TTC549 (cell line): ENCODE measurements at regions not wholly inside any gene's neighbourhood (a gene's known extent, or its start where the extent isn't known, plus 50 kb on each side); places are given as distances from the start of the nearest gene placed in this dataset.

Experiments used
- FAIRE-seq: peaks from 2 replicates; lab custom pipeline; 2012; peaks lifted over from hg19 to GRCh38; lab: Jason Lieb, UNC

DNA sequence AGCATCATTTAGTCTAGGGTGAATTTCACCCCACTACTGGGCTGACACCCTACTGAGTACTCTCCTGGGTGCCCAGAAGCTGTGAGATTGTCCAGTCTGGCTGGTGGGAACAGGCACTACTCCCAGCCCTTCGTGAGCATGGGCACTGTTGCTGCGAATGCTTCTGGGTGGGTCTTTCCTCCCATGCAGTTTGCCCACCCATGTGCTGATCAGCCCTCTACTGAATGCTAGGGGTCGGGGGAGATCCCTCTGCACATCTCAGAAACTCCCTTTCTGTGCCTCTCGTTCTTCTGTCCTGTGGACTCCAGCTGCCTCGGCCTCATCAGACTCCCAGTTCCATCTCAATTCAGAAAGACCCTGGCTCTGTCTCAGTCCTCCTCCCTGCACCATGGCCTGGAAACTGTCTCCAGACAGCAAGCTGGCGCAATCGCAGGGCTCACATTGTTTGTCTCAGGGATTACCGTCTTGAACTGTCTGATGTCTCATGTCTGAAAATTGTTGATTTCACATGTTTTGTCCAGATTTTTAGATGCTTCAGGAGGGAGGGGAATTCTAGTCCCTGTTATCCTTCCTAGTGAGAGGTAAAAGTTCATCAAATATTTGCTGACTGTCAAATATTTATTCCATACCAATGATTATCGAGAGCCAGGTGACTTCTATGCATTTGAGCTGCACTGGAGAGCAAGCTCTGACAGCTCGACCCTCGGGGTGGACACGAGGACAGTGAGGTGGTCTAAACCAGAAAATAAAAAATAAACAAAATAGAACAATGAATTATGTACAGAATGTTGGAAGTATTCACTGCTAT is 316.6 kb upstream of the RTL1 start:
- FAIRE-seq, result no peak

DNA sequence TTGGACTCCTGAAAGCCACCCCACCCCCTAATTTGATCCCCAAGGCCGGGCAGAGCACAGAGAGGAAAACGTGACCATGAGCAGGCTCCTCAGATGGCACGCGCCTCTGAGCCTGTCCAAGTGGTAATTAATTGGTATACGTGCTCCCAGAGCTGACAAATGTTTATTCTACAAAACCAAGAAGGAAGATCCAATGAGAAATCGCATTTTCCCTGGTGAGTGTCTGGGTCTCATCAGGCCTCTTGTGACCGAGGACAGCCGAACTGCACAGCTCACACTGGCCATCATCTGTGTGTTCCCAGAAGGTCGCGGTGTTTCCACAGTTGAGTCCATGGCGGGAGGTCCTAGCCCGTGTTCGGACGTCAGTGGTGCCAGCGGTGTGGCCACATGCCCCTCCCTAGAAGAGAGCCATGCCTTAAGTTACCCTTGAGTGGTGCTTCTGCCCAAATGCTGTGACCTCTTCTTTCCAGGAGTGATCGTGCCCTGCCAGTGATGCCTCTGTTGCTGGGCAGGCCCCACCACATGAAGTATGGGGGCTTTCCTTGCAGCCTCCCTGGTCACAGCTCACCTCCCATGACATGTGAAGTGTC is 317.5 kb upstream of the RTL1 start:
- no peak for FAIRE-seq

DNA sequence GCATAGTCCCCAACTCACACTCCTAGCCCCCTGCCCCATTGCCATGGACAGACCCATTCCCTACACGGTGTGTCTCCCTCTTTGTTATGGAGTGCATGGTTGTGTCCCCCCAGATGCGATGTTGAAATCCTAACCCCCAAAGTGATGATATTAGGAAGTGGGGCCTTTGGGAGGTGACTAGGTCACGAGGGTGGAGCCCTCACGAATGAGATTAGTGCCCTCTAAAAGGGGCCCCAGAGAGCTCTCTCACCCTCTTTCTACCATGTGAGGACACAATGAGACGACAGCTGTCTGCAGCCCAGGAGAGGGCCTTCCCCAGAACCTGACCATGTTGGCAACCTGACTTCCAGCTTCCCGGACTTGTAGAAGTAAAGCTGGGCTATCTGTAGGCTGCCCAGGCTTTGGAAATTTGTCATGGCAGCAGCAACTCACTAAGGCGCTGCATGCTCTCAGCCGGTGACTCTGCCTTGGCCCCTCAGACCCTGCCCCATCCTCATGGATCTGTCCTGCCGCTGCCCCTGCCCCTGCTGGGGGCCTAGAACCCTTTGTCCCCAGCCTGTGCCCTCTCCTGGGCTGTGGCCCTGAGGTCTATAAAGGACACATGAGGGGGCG is 318.1 kb upstream of the RTL1 start:
- FAIRE-seq, result no peak

DNA sequence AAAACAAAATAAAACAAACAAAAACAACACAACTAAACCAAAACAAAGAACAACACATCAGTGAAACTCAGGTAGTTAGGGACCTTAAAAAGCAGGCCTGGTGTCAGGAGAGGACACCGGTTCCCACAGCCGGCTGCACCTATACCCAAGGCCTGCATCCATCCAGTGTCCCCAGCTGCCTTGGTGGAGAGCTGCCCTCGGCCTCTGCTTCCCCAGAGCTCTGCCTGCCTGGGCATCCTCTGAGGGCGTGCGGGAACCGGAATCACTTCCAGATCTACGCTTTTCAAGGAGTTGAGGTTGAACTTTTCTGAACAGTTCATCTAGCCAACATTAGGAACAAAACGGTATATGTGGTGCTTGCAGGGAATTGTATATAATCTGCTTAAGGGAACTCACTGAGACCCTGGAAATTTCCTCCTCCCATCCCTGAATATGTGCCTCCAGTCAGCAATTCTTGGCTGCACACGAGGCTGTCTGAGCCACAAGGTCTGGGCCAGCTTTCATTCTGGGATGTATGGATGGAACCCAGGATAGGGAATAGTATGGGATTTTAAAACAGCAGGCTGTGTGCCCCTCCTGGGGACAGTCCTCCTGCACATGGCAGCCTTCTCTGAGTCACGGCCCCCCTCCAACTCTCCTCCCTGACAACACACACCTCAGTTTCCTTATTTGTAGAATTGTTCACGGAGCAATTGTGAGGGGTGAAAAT is 319.0 kb upstream of the RTL1 start:
- no peak for FAIRE-seq

DNA sequence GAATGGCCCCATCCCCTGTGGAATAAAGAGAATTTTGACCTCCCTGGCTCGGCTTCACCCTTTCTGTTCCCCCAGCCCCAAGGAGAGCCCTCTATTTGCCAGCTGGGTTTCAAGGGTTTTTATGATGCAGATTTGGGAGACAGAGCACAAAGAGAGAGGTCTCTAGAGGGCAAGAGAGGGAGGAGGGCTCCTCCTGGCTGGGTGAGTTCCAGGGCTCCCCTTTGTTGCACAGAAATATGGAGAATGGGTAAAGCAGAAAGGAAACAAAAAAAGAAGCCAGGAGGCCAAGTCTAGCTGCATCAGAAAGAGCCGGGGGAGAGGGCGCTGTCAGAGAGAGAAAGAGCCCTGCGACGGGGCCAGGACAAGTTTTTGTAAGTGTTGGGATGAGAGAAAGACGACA is 319.6 kb upstream of the RTL1 start:
- FAIRE-seq, result no peak

DNA sequence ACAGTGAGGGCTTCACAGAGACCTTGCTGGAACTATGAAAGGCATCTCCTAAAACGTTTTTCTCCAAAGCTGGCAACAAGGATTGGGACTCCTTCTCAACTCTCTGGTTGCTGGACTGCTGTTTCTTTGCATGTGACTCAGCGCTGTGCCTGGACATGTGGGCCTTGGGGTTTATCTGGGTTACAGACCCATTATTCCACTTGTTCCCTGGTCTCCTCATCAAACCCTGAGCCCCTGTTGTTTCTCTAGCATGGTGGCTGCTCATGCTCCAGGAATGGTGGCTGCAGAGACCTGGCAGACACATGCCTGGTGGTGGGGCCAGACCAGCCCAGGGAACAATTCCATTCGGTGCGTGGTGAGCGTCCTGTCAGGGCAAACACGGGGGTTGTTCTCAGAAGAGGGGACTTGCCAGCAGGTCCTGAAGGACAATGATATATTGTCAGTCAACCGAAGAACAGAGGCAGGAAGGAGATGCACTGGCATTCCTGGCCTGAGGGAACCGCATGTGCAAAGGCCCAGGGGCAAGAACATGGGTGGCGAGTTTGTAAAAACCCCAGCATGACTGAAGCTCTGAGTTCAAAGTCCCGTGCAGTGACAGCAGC is 320.1 kb upstream of the RTL1 start:
- no peak for FAIRE-seq

DNA sequence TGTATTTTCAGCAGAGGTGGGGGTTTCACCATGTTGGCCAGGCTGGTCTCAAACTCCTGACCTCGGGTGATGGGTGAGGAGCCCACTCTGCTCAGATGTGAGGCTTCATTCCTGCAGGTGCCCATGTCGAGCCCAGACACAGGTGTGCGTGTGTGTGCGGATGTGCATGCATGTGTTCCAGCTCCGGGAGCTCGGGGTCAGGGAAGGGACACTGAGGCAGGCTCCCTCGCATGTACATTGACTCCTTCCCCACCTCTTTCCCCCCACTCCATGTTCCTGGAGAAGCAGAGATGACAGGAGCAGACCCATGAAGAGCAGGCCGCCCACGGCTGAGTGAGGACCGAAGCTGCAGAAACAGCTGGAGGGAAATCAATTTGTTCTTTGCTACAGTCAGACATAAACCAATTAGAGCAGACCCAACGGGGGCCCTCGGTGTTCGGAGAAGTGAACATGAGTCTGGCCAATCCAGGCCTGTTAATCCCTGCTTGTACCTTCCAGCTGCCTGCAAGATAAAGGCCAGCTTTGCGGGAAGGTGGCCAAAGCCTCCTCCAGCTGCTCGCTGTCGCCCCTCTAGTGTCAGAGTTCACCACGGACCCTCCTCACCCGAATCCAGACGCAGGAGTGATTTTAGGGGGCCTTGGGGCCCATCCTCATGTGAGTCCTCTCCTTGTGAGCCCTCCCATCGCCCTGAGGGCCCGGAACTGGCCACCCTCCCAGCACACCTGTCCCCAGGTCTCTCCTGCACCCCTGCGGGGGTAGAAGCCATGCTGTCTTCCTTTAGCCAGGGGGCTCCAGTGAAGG is 321.0 kb upstream of the RTL1 start:
- FAIRE-seq, result no peak

DNA sequence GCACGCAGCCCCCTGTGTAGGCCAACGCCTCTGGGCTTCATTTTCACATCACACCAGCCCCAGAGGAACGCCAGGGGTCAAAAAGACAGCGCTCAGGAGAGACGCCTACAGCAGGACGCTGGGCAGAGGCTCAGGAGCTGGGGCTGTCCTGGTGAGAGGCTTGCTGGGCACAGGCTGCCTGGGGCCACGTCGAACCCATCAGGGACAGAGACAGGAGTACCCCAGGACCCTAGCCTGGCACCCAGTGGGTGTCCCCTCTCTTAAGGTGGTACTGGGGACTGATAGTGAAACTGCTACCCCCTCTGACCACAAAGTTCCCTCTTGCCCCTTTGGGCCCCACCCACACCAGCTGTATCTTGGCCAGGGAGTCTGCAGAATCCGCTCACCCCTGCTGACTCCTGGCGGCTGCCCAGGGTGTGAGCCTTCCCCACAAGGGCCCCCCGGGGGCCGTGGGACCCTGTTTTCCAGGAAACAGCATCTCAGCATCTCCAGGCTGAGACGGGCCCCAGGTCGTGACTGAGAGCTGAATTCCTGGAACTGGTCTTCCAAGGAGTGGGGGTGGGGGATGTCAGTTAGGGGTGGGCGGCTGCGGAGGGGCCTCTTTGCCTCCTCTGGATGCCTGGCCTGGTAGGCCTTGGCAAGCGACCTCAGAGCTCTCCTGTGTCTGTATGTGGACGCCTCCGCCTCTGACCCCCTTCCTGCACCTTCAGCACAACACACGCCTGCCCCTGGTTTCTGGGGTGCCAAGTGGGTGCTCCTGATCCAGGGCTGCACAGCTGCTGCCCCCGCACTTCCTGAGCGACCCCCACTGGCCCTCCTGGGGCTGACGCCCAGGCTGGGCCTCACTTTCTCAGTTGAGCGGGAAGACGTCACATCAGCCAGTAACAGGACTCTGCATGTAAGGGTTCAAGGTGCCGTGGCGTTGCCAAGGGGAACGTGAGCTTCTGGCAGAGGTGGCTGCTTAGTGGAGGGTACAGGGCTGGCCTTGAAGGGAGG is 321.9 kb upstream of the RTL1 start:
- no peak for FAIRE-seq

DNA sequence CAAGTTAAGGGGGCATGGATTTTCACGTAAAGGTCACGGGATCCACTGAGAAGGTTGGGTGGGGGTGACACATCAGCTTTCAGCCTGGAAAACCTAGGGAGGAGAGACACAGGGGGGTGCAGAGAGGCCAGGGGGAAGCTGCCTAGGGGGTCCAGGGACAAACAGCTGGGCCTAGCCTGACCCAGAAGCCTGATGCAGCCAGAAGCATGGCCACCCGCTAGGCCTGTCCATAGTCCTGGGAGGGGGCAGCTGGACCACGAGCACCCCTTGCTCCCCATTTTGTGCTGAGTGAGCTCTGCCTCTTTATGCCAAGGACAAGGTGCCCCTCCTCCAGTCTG is 322.7 kb upstream of the RTL1 start:
- no peak for FAIRE-seq

DNA sequence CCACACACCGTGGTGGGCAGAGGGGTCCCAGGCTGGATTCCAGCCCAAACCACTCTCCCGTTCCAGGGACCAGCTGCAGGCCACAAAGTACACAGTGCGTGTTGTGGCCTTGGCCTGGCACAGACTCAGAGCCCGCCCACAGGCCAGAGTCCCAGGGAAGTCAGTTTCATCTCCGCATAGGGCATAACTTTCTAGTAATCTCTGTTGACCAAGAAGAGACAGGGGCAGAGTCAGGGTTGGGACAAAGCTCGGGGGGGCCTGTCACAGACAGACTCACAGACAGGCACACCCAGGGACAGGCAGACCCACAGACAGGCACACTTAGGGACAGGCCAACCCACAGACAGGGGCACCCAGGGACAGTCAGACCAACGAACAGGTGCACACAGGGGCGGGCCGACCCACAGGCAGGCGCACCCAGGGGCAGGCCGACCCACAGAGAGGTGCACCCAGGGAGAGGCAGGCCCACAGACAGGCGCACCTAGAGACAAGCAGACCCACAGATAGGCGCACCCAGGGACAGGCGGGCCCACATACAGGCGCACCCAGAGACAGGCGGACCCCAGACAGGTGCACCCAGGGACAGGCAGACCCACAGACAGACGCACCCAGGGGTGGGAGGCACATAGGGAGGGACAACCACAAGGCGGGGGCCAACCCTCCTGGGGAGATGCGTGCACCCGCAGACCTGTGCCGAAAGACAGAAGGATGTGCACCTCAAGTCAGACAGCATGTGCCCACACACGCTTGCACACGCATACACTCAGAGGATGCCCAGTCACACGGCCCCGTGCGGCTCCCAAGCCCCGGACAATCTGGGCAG is 323.3 kb upstream of the RTL1 start:
- FAIRE-seq, result no peak

DNA sequence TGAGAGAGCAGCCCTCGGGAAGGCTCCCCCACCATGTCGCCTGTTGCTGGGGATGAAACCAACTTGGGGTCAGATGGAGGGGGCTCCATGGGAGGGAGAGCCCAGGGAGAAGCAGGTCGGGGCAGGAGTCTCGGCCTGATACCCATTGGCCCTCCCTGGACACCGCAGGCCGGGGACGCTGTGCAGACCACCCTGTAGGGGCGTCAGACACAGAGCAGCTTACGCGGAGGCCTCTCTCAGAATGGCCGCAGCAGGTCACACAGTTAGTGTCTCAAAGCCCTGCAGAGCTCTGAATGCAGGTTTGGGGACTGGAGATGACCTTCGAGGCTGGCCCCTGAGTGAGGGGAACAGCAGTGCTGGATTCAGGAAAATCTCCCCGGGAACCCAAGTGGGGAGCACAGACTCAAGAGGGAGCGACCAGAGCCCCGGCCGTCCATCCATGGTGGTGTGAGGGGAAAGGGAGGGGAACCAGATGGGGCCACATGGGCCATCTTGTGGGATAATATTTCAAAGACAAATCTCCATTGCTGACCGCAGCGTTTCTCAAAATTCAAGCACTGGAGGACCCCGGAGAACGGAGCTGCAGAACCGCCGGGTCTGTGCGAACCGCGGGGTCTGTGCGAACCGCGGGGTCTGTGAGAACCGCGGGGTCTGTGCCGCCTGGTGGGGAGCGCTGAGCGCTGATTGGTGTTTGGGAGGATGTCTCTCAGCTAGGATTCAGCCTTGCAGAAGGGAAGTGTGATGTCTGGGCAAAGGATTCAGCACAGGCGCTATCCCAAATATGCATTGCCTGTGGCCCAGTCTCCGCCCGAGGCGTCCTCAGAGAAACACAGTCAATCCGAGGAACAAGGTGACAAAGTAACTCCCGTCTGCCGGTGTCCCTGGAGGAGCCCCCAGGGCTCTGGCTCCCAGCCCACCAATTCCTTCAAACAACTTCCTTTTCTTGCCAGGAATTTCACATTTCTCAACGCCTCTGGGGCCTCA is 324.4 kb upstream of the RTL1 start:
- FAIRE-seq, result no peak

DNA sequence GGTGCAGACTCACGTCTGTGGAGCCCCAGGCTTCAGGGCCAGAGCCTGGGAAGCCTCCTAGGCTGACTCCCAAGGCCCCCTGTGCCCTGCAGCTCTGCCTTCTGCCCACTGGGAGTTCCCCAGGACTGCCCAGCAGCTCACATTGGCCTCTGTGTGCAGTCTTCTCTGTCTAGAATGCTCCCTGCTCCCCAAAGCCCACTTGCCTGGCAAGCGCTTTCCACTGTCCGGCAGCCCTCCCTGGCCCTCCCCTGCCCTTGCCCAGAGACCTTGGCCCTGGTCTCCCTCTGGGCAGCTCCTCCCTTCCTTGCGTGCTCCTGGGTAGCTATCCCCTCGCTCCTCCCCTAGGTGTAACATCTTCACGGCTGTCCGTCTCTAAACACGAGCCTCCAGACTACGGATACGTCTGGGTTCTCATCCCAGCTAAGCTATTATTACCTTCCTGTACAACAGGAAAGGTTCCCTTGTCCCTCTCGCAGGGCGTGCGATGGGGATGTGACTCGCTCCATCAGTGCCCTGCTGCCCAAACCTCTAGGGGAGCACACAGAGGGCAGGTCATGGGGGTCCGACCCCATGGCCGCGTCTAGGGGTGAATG is 325.5 kb upstream of the RTL1 start:
- no peak for FAIRE-seq

DNA sequence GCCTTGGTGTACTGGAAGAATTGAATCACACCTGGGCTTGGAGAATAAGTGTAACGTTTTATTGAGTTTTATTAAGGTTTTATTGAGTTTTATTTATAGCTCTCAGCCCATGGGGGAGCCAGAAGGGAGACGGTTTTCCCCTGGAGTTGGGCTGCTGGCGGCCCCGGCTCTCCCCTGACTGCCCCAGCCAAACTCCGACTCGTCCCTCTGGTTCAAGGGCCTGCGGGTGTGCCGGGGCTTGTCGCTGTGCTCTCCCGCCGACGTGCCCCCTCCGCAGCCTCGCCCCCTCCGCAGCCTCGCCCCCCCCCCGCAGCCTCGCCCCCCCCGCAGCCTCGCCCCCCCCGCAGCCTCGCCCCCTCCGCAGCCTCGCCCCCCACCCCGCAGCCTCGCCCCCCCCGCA is 326.1 kb upstream of the RTL1 start:
- no peak for FAIRE-seq

DNA sequence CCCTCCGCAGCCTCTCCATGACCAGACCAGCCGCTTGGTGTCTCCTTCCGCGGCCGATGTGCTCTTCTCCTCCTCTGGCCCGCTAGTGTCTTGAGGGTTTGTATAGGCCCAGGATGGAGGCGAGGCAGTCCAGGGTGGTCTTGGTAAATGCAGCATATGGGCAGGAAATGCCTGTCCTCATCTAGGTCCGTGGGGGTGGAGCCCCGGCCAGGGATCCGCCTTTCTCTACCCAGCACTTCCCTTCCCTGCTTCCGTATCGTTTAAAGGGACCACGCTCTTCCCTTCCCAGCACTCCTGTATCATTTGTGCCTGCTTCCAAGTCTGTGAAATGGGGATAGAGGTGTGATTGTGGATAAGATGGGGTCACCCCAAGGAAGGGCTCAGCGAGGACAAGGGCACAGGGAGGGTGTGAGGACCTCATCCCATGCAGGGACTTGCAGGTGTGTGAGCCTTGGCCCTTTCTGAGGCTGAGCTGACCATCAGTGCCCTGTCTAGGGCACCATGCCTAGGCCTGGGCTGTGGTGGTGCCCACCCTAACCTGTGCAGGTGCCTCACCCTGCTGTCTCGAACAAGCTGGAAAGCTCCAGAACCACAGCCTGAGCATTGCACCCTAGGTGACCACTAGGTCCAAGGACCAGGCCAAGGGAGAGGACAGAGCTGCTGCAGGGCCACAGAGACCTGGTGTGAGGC is 326.8 kb upstream of the RTL1 start:
- no peak for FAIRE-seq

DNA sequence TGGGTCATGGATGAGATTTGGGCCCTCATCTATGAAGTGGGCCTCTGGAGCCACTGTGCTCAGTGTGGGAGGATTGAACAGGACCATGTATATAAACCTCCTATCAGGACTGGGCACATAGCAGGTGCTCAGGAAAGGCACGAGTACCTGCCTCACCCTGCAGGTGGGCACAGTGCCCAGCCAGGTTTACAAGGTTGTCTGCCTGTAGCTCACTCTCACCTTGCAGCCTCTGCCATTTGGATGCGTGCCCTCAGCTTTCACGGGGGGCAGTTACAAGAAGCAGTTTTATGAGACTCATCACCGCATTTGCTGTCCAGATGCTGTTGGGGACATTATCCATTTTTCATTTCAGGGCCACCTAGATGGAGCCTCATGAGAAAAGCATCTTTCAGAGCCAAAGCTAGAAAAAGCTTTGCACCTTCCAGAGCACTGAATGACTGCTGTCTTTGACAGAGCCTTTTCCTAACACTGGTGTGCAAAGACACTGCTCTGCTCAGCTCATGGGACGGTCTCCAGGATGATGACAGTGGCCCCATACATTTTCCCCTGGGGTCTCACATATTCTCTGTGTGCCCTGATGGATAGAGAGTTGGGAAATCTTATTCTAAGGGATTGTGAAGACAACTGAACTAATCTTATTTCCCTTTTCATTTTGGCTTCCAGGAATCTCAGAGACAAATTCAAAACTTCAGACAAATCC is 327.5 kb upstream of the RTL1 start:
- FAIRE-seq, result no peak

DNA sequence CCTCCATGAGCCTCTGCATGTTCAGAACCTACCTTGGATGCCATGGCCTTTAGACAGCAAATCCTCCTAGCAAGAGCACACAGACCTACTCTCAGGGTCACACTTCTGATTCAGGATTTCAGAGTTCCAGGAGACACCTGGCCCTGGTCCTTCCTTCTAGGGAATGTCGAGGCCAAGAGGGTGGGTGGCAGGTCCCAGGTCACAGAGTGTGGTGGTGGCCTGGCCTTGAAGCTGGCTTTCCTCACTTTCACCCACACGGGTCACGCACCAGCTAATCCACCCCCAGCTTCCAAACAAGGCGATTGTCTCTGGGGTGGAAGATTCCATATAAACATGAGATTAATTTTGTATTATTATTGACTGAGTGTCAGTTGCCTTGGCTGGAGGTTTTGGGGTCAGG is 328.3 kb upstream of the RTL1 start:
- no peak for FAIRE-seq
